Activated CD4-positive, alpha-beta T cell treated with anti-CD3 and anti-CD28 coated beads, Interleukin-2, Interleukin-4, amounts not matched to agents 100 ng/mL and 50 ng/mL, durations not matched to agents 16 hours and 8 hours (primary cell): ENCODE measurements at regions not wholly inside any gene's neighbourhood (a gene's known extent, or its start where the extent isn't known, plus 50 kb on each side); places are given as distances from the start of the nearest gene placed in this dataset.

Source experiments
- DNase-seq: peaks from one replicate; pipeline ENCODE4 v3.0.0-alpha.2; 2020; ENCODE audit warnings: low spot score

GRCh38 chr18:65146482-65147021 is 604.3 kb upstream of the CDH7 start:
- no peak for DNase-seq

DNA sequence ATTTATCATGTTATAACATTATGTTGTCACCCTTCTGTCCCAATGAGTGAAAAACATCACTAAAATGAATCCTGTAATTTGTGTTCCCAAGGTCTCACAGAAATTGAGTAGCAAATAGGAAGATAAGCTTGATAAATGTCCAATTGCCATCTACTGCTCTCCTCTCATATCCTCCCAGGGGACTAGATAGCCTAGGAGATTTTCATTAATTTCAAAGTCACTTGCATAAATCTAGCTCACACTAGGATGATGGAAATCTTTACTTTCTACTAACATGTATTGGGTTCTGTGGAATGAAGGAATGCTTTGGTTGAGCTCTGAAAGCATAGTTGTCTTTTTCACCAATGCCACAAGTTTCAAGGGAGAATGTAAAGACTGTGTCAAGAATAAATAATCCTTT is 605.5 kb upstream of the CDH7 start:
- no peak for DNase-seq

DNA sequence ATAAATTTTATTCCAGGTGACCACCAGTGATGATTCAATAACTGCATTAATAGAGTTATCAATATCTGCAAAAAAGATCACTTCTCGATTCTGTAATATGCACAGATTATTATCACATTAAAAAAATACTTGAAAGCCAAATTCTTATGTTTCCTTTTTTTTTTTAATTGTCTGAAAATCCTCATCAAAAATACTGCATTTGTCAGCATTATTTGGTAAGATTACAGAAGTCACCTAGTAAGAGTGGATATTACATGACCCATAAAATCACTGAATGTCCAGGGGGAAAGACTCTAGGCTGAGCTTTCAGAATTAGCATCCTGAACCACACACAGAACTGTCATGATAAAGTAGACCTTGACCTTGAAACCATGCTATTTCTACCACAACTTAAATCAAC is 617.2 kb upstream of the CDH7 start:
- DNase-seq = no peak

GRCh38 chr18:65124633-65125032 is 626.2 kb upstream of the CDH7 start:
- DNase-seq = no peak

DNA sequence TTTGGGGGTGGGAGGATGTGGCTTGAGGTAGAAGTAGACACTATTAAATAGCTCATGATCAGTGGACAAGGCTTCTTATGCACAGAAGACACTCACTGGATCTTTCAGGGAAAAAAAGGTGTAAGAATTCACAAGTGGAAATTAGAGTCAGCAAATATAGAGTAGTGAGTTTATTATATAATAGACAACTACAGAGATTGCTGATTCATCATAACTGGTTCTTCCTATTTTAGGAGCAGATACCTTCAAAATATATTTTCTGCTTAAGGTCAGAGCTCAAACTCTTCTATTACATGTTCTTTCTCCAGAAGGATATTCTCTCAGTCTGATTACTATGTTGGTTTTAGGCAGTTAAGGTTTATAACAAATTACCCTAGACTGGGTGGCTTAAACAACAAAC is 646.9 kb upstream of the CDH7 start:
- no peak for DNase-seq

- no peak for DNase-seq
Observed at GRCh38 chr18:65093346-65093745, 657.5 kb upstream of the CDH7 start.

DNA sequence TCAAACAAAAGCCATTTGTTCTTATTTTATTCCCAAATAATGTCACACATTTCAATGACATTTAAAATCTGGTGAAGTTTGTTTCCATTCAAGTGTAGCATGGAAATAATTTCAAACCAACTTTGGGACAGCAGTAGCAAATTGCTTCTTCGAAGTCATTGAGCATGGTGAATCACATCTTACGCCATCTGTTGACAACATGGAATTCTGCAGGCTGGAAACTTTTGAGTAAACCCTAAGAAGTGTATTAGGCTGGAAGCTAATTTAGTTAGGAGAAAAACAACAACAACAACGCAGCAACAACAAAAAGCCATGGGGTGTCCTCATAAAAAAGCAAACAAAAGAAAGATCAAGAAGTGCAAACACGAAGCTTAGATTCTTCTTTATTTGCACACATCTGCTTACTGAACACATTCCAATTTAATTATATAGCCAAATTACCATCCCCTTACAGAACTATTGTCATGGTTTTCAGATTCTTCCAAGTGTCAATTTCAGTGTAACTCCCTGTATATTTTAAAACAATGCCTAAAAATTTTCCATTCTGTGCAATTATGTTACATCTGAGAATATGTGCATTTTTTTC is 659.0 kb upstream of the CDH7 start:
- no peak for DNase-seq

DNA sequence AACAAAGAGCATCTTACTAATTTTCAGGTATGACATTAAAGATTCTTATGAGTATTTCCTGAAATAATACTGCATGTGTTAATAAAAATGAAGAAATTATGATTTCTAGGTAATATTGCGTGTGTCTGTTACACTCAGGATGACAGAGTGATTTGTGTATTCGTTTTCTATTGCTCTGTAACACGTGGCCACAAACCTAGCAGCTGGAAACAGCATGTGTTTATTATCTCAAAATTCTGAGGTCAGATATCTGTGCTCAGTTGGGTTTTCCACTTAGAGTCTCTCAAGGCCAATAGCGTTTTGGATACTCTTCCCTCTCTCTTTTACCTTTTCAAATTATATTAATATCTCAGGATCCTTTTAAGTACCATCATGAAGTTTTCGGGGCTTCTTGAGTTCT is 667.9 kb upstream of the CDH7 start:
- DNase-seq = no peak

DNA sequence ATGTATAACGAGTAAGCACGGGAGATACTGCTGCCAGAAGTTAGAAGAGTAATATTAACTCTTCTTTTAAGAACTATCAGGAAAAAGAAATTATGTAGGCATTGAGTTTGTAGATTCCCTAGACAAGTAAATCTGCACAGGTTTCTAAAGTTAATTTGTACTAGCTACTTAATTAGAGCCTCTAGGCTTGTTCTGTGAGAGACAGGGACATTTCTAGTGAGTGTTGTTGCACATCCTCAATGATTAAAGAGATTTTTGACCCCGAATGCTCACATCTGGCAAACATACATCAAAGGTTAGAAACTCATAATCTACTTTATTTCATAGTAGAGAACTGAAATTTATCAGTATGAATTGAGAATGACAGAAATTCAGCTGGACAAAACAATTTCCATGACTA is 669.0 kb upstream of the CDH7 start:
- no peak for DNase-seq

- DNase-seq = no peak
Observed at GRCh38 chr18:65073060-65073550, 677.7 kb upstream of the CDH7 start.

DNA sequence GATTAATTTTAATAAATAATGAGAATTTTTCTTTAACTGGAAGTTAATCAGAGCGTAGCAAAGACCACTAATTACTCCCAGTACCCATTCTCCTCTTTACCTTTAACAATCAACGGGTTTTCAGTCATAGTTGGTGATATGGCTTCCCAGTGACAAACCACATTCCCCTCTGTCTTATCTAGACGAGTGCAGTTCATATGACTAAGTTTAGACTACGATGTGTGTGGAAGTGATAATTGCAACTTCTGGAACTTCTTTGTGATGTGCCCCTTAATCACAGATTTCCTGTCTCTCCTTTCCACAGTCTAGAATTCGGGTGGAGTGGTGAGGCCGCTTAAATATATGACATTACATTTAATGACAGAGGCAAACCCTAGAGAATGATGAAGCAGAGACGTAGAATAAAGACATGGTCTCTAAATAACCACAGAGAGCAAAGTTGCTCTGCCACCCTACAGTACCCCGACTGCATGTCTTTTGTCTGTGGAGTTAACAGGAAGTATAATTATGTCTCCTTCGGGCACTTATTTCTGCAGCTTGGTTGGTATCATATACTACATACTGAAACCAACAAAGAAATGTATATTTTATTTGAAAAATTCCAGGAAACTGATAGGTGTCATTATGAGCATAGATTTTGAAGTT is 693.3 kb upstream of the CDH7 start:
- no peak for DNase-seq

DNA sequence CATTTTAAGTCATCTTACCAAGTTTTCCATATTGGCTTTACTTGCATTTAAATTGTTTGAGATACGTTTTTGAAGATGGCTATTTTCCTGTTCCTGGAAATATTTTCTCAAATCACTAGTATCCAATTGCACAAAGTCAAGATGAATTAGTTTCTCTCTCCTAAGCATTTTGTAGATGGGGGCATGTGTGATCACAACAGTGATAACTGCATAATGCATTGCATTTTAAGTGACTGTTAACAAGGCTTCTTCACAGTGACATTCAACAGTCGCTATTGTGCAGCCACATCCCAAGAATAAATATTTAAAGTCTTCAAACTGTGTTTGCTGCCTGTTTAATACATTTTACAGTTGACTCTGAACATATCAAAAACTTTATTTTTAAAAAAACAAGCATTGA is 694.2 kb upstream of the CDH7 start:
- no peak for DNase-seq

- DNase-seq = no peak
Observed at GRCh38 chr18:65049586-65049985, 701.2 kb upstream of the CDH7 start.

DNA sequence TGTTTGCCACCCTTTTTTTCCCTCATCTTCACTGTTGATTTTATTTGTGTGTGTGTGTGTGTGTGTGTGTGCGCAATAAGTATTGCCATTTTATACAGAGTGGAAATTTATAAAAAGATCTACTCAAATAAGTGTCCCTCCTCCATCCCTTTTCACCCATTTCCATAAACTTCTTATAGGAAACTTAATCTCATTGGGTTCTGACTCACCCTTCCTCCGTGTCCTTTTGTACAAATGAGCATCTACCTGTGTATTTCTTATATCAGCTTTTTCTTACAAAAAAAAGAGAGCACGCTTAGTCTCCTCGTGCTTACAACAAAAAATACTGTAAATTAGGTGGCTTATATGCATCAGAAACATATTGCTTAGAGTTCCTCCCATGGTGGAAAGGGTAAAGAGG is 711.2 kb upstream of the CDH7 start:
- DNase-seq = no peak

DNA sequence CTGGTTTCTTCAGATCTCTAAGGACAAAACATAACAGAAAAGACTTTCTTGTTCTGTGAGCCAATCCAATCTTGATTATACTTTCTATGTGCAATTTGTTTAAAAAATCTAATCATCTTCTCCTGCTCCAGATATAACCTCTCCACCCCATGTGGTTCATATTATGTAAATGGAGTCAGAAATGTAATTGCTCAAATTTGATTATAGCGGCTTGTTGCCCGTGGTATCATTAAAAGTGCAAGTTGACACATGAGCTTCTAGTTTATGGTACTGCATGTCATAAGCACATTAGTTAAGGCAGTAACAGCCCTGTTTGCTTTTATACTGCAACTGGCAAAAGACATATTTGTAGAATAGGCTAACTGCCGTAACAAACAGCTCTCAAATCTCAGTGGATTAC is 715.1 kb upstream of the CDH7 start:
- DNase-seq = no peak

DNA sequence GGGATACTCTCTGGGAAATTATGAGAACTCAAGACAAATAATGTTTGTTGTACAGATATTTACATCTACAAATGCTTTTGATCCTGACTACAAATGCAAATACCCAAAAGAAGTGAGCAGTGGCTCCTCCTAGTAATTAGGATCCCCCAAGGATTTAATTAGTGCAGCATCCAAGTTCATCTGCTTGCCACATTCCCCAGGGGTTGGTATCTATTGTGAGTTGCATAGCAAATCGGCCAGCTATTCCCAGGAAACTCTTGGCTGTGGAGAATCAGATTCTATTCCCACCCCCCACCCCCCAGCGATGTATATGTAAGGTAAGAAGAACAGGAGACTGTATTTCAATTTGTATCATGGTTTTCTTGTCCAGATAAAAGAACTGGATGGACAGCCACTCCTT is 725.1 kb upstream of the CDH7 start:
- DNase-seq = no peak

GRCh38 chr18:65021021-65021420 is 729.8 kb upstream of the CDH7 start:
- no peak for DNase-seq

DNA sequence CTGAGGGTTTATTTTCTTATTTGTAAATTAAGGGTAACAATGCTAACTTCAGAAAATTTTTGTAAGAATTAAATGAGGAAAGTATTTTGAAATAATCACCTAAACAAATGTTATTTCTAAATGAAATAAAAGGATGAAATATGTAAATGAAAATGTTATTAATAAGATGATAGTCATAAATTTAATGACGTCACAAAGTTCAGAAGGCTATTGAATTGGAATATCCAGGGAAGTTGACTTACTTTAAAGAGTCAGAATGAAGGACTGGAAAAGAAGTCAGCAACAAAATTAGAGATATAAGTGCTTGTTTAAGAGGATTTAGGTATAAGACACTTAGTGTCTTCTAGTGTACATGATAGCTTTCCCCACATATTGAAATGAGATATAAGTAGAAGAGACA is 732.6 kb upstream of the CDH7 start:
- no peak for DNase-seq

DNA sequence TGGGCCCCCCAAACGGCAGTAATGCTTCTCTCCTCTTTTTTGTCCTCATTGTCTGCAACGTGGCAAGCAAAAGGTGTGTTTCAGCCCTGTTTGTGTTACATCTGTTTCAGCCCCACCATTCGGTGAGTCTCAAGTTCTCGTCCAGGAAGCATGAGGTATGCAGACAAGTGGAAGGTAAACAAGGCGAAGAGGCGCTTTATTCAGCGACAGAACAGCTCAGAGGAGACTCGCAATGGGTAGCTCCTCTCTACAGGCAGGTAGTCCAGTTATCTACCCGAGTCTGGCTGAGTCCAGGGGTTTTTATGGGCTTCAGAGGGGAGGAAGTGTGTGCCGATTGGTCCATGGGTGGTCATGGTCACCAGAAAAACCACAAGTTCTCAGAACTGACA is 733.4 kb upstream of the CDH7 start:
- DNase-seq = no peak

GRCh38 chr18:65016631-65017371 is 734.0 kb upstream of the CDH7 start:
- no peak for DNase-seq

DNA sequence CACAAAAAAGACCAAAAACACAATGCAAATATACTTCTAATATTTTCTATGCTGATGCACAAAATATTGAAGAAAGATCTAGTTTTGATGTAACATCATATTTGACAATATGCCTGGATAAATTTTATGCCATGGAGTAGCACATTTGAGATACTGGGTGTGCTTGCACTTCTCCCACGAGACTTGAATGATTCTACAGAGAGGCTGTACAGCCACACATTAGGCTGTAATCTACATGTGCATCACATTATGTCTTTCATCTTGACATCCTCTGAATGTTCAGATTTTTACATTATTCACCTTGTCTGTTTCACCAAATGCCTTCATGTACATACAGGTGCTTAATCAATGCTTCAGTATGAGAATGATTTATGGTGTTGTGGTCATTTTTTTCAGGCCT is 756.4 kb upstream of the CDH7 start:
- DNase-seq = no peak

DNA sequence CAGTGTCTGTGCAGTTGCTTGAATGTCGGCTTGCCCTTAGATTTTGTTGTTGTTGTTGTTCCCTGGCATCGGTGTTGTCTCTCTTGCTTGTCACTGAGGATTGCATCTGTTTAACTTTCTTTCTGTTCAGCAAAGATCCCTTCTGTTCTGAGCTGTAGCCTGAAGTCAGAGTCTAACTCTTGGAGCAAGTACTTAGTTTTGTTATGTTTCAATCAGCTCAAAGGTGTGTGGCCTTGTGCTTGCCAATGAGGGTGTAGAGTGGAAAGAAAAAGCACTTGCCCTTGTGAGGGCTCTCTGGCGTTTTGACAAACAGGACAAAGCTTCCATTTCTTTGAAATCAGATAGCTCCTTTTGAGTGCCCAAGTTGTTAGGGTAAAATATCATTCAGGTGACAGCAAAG is 757.1 kb upstream of the CDH7 start:
- DNase-seq = no peak

- DNase-seq = no peak
Observed at GRCh38 chr18:64992654-64993053, 758.2 kb upstream of the CDH7 start.
